NCI-H1436 (cell line): ENCODE measurements at regions not wholly inside any gene's neighbourhood (a gene's known extent, or its start where the extent isn't known, plus 50 kb on each side); places are given as distances from the start of the nearest gene placed in this dataset.

ENCODE experiments used
- DNase-seq: peaks from one replicate; lab custom pipeline; 2025; lab: John Stamatoyannopoulos, UW

DNA sequence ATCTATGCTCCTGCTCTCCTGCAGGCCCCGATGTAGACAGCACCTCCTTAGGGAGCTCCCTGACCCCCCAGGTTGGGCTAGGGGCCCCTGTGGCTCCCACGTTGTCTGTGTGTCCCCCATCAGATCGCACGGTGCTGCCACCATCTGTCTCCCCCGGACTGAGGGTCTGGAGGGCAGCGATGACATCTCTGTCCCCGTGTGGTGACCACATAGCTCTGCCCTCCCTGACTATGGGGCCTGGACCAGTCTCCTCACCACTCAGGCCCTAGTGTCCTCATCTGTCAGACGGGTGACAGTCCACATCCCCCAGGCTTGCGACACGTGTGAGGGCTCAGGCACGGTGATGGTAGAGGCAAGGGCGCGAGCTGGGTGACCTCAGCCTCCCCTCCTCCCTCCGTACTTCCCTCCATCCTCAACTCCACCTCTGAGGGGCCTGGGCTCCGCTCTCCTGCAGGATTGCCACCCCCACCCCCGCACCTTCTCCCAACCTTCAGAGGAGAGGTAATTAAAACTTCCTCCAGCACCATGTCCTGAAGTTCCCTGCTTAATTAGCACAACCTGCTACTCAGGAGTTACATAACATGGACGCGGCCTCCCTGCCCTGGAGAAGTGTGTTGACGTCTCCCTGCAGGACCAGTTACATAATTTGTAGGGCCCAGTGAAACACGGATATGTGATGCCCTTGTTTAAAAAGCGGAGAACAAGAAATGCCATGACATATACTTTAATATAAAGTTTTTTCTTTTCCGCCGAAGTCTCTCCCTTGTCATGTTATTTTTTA, 288.2 kb downstream of the PTPRU start:
- DNase-seq: no peak

DNA sequence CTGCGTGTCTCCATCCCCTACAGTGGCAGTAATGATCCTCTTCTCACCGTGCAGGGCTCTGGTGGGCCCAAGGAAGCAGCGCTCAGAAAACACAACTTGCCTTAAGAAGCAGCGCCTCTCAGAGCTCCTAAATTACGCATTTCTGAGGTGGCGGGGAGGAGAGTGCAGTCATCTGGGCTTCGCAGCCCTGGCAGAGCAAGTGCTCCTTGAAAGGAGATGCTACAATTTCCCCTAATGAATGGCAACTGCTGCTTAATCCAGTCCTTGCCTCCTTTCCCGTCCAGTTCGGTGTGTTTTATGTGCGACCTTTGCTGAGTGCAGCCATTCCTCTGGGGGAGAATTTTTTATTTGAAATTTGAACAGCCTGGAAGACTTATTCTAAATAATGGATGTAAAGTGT, 287.3 kb downstream of the PTPRU start:
- no peak for DNase-seq

DNA sequence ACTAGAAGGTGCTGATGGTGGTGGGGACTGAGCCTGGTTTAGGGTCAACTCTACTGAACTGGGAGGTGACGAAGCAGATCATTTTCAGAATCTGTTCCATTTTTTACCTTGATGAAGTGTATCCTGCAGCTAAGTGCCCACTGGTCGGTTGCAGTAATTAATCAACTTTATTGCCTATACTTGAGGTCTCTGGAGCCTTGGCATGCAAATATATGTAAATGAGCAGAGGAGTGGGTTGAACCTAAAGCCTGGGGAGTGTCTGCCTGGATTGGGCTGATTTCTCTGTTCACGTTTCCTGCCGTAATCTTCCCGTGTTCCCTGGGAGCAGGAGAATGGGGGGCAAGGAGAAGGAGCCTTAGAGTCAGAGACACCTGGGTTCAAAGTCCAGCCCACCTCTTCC, 286.8 kb downstream of the PTPRU start:
- DNase-seq: no peak

DNA sequence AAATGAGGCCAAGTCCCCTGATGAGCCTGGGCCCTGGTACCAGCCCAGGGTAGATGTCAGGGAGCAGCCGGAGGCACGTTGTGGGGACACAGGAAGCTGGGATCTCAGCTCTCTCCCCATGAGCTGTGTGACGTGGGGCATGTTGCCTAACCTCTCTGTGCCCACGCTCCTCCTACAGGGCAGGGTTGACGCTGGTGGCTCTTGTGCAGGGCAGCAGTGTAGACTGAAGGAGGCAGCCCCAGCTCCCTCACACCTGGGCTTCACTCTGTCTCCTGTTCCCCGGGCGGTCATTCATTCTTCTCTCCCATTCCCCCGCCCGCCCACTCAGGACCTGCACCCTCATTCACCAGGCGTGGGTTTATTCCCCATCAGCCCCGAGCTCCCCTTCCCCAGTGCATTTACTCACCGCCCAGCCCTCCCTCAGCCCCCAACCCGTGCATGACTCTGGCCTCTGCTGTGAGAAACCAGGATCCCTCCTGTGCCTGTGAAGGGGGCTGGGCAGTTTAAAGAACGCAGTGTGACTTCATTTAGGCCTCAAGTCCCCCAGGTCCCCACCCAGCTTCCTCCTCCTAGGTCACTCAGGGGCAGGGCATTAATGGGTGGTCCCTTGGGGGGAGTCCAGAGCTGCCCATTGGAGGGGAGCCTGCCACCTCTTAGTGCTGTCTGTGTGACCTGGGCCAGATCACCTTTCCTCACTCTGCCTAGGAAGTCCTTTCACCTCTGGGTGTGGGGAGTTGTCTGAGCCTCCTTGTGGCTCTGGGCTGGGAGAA, 285.7 kb downstream of the PTPRU start:
- DNase-seq: no peak

DNA sequence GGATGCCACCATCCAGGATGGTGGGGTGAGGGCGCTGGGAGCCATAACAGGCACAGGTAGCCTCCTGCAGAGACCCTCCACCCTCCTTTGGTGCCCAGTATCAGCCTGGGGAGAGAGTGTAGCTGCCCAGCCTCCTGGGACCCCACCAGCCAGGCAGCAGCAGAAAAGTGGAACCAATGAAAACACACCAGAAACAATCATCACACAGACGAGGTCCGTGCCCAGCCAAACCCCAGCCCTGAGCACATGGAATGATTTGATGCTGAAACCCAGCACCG, 285.1 kb downstream of the PTPRU start:
- no peak for DNase-seq

DNA sequence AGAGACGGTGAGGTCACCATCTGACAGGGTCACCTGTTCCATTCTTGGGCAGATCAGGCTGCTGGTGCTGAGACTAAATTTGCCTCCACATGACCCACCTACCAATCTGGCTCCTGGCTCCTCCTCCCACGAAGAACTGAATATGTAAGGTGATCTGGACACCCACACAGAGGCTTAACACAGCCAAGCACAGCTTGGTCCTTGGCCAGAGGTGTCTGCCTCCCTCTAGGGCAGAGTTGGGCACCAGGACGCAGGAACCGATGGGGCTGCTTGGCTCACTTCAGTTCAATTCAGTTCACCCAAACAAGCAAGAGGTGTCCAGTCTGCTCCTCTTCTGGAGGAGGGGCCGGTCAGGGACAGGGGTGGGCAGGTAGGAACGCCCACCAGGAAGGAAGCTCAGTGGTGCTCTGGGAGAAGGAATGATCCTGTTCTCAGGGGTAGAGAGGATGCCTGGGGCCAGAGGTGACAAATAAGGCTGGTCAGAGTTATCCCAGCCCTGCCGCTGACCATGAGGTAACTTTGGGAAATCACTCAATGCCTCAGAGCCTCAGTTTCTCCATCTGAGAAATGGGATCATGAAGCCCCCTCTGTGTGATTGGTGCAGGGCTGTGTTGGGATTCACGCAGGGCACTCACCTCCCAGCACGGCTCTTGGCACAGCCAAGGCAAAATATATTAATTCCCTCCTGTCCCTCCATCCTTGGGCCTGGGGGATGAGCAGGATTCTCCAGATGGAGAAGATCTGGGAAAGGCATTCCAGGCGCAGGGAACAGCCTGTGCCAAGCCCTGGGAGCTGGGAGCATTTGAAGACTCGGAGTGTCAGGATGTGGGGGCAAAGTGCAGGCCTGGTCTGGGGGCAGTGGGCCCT, 284.5 kb downstream of the PTPRU start:
- DNase-seq: no peak

DNA sequence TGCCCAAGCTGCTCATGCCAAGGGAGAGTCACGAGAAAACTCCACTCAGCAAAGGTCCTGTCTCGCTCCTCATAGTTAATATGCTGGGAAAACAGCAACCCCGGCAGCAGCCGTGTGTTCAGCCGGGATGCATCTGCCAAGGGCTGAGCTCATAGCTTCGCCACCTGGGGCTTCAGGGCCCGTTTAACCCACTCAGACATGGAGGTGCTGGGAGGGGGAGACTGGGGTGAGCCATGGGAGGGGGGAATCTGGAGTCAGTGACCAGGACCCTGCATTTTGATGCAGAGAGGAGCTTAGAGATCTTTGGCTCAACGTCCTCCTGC, 283.4 kb downstream of the PTPRU start:
- no peak for DNase-seq

DNA sequence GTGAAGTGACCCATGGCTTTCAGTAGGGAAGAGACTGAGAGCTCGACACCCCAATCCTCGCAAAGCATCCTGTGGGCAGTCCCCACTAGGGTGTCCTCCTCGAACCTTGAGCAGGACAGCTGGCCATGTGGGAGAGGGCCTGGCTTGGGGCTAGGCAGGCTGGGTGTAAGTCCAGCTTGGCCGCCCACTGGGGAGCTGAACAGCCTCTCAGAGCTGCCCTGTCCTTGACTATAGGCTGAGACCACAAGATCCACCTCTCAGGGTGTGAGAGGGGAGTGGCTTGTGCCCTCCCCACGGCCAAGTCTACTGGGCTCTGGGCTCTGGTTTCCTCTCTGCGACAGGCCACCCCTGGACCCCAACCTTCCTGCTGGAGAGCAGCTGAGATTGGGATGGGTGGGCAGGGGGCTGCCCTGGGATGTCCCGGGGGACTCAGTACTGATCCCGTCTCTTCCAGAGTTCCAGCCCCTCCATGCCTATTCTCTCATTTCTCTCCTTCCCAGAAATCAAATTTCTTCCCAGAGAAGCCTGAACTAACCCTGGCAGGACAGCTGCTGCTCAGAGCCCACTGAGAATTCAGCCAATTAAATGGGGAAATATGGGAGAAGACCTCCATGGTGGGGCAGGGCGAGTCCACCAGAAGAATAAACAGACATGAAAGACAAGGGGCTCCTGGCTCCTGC, 282.9 kb downstream of the PTPRU start:
- DNase-seq: no peak

DNA sequence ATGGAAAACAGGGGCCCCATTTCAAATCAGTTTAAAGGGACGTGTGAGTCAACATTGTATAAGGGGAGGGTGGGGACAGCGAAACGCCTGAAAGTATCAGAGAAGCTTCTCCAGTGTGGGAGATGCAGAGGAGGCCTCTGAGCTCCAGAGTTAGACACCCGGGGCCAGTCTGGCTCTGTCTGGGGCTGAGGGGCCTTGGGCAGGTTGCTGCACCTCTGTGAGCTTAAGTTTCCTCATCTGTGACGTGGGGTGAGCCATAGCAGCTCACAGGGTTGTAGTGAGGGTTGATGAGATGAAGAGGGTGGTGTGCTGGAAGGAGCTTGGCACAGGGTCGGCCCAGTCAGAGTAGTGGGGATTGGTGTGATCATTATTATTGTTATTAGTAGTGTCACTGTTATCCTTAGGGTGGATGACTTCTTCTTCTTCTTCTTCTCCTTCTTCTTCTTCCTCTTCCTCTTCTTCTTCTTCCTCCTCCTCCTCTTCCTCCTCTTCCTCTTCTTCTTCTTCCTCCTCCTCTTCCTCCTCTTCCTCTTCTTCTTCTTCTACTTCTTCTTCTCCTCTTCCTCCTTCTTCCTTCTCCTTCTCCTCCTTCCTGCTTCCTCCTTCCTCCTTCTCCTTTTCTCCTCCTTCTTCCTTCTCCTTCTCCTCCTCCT, 282.0 kb downstream of the PTPRU start:
- DNase-seq: no peak

DNA sequence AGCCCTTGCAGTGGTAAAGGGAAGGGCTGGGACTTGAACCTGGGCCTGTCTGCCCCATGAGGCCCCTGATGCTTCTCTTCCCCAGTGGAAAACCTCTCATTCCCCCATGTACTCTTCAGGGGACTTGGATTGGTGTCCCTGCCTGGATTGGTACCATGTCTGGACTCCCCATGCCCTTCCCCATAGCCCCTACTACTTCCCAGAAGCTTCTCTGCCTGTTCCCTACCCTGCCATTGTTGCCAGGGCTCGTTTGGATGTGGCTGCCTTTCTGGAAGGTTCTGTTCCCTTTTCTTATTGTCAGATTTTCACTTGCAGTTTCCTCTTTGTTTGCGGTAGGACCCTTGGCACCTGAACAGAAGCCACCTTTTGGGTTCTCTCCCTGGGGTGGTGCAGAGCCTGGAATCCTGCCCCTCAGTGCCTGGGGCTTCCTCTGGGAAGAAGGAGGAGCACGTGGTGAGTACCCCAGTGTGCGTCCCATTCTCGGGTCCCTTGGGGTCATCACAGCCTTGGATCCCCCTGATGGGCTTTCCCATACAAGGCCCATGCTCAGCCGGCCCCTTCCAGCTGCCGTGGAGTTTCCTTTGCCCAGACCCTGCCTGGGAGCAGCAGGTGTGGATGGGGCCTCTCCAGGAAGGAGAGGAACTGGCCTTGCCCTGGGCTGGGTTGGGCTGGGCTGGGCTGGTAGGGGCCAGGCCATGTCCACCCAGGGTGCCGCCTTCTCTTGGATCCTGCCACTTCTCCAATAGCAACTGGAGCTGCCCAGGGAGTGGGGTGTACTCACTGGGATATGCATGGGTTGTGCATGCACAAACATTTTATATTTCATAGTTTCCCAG, 281.1 kb downstream of the PTPRU start:
- DNase-seq: no peak

DNA sequence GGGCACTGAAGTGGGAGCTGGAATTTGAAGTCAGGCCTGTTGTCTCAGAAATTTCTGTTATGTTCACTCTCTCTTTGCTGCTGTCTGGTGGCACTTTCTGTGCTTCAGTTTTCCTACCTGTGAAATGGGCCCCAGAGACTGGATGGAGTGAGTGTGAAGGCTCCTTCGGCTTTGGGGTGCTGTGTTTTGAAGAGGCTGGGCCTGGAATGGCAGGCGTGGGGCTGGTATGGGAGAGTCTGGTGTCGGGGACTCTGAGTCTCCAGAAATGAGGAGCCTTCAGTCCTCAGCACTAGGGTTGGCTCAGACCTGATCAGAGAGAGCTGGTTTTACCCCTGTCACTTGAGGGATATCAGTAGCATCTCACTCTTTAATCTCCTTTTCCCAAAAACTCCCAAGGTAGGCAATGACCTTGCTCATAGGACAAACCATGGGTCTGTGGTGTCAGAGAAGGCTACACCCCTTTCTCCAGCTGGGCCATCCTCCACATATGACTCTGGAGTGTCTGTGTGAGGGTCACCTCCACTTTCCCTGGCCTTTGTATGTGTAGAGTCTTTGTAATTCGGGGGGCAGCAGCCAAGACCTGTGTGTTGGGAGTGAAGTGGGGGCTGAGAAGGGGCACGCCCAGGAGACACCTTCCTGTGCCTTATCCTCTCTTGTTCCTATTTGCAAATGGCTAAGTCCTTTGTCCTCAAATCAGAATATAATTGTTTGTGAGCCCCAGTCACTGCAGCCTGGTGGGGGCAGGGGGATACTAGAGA, 279.9 kb downstream of the PTPRU start:
- no peak for DNase-seq

DNA sequence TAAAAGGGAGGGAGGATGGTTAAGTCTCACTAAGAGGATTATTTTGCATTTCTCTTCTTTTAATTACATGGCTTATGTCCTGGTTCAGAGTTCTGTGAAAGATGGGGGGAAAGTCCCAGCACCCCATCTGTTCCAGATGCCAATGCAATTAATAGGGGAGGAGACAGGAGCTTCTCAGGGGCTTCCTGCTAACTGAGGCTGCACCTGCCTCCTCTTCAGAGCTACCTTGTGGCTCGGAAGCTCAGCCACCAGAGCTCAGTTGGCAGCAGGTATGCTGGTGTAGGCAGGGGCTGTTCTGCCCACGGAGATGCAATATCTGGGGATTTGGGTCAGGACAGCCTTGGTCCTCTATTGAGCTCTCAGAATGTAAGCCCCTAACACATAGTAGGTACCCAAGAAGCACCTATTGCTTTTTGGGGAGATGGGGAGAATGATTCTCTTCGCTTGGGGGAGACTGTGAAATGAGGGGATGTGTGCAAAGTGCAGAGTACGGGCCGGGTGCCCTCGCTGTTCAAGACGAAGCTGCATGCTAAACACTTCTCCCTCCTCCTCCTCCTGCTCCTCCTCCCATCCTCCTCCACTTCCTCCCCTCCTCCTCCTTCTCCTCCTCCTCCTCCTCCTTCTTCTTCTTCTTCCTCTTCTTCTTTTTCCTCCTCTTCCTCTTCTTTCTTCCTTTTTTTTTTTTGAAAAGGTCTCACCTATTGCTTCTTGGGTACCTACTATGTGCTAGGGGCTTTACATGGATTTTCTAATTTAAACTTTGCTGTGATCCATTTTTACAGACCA, 279.0 kb downstream of the PTPRU start:
- DNase-seq: no peak

DNA sequence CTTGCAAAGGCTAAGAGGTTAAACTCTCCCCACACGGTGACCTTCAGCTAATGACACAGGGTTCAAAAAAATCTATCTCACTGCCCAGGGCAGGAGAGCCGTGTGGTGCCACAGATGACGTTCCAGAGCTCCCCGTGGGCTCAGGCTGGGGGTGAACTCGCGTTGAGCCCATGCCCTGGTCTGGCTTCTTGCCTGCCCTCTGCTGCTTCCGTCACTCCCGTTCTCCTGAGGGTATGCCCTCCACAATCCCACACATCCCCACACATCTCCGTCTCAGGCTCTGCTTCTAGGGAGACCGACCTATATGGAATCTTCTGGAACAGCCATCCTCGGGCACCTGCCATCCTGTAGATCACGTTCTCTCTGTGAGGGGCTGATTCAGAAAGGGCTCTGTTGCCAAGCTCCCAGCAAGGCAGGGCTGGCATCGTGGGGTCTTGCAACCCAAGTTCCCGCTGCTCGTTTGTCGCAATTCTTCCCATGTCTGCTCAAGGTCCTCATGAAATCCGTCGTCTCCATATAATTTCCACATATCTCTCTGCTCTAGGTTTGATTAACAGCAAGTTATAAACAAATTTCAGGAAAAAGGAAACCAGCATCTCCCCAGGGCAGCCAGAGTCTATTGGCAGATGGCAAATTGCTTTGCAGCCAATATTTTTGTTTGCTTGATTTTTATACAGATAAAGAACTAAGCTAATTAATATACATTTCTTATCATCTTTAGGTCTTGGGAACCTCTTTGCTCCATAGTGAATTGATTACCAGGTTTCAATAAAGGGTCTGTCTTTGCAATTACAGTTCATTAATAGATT, 278.2 kb downstream of the PTPRU start:
- no peak for DNase-seq

DNA sequence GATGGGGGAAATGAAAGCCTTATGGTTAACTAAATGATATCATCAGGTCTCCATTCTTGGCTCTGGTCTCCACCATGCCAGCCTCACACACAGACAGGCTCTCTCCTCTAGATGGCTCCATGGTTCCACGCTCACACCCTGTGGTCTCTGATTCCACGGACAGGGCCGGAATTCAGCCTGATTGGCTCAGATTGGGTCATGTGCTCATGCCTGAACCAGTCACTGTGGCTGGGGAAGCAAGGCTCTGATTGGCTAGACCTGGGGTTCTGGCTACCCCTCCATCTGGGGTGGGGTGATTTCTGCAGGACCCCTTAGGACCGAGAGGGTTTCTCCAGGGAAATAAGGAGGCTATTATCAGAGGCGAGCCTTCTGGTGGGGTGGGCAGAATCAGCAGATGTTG, 277.0 kb downstream of the PTPRU start:
- peak; percentile 29 for DNase-seq

DNA sequence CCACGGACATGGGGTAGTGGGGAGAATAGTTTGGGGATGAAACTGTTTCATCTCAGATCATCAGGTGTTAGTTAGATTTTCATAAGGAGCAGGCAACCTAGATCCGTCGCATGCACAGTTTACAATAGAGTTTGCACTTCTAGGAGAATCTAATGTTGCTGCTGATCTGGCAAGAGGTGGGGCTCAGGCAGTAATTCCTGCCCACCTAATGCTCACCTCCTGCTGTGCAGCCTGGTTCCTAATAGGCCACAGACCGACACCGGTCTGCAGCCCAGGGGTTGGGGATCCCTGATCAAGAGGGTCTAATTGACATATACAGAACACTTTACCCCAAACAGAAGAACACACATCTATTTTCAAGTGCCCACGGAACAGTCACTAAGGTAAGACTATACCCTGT, 275.1 kb downstream of the PTPRU start:
- no peak for DNase-seq

DNA sequence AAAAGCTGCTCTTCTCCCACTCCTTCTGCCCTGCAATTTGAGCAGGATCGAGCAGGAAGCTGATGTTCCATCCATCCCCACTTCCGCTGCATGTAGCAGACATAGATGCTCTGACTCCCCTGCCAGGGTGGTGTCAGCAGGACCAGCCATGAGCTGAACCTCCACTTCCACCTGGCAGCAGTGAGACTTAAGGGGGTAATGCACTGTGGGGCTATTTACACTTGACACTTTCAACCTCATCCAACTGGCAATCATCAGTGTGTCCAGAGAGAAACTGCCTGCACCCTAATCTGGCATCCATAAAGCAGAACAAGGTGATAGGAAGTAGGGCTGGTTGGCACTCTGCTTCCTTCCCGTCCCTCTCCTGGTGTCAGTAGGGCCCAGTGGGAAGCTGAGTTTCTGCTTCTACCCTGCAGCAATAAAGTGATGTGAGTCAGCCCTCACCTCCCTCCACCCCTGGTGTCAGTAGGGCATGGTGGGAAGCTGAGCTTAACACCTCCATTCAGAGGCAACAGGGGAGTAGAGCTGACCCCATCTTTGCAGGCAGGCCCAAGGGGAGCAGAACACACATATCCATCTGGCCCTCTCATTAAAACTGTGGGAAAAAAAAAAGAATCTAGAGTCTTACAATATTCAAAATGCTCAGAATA, 272.3 kb downstream of the PTPRU start:
- DNase-seq: no peak

DNA sequence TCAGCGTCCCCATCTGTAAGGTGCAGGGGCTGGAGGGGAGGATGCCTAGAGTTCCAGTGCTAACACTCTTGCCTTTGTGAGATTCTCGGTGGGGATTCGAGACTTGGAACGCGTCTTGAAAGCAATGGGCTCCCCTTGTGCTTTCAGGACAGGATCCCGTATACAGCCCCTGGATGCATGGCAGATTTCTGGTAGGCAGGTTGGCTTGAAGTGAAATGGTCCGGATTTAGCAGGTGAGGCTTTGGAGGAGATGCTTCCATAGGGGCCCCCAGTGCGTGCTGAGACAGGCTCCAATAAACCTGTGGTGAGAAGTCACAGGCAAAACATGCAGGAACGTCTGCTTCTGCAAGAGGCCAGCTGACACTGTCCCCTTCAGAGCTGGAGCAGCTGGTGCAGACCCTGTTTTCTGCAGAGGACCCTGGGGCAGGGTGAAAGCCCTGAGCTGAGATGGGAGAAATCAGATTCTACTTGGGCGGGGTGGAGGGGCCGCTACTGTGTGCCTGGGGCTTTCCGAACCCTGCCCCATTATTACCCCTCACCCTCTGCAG, 270.4 kb downstream of the PTPRU start:
- DNase-seq: no peak
